NB4 (cell line): ENCODE measurements at regions not wholly inside any gene's neighbourhood (a gene's known extent, or its start where the extent isn't known, plus 50 kb on each side); places are given as distances from the start of the nearest gene placed in this dataset.

Source experiments
- CTCF ChIP-seq: IDR thresholded peaks from one replicate; pipeline ENCODE4 v1.5.1; 2012; ENCODE audit warnings: low read depth, low read length
- MAX ChIP-seq: IDR thresholded peaks from 2 replicates; pipeline ENCODE4 v1.6.1; 2011; ENCODE audit warnings: low read depth, low read length
- MYC ChIP-seq: IDR thresholded peaks from 2 replicates; pipeline ENCODE4 v1.6.1; 2011; ENCODE audit warnings: low read depth, low read length
- POLR2A ChIP-seq: IDR thresholded peaks from 2 replicates; pipeline ENCODE4 v1.6.1; 2011; ENCODE audit warnings: mild to moderate bottlenecking; ENCODE audit not compliant: insufficient read length; ENCODE audit errors: extremely low read depth

- TF ChIP-seq CTCF (no peak), POLR2A (no peak), MAX (no peak), MYC (no peak)
Measured at GRCh38 chr4:116101321-116101720, 984.1 kb downstream of the TRAM1L1 start.
